Fibroblast of lung (primary cell): ENCODE measurements at regions not wholly inside any gene's neighbourhood (a gene's known extent, or its start where the extent isn't known, plus 50 kb on each side); places are given as distances from the start of the nearest gene placed in this dataset.

ENCODE experiments used
- DNase-seq, 2 donors: peaks; one replicate each; pipeline versions ENCODE4 v3.0.0 to v3.0.0-alpha.2; 2010; ENCODE audit warnings: low read depth in 2 of 2
- H2AFZ ChIP-seq: 2 replicates; pipeline ENCODE4 v1.5.1; 2012; ENCODE audit warnings: low read length, control low read depth, inconsistent platforms
- H3K27ac ChIP-seq: 2 replicates; pipeline ENCODE4 v1.5.1; 2011; ENCODE audit warnings: low read length, control low read depth; ENCODE audit not compliant: insufficient read depth
- H3K27me3 ChIP-seq: 2 replicates; pipeline ENCODE4 v1.5.1; 2011; ENCODE audit warnings: mild to moderate bottlenecking, low read length; ENCODE audit not compliant: control insufficient read depth, insufficient read depth
- H3K36me3 ChIP-seq: 2 replicates; pipeline ENCODE4 v1.5.1; 2011; ENCODE audit warnings: low read length; ENCODE audit not compliant: control insufficient read depth, insufficient read depth
- H3K4me1 ChIP-seq: 2 replicates; pipeline ENCODE4 v1.5.1; 2011; ENCODE audit warnings: low read length; ENCODE audit not compliant: control insufficient read depth, insufficient read depth; ENCODE audit errors: extremely low read depth
- H3K4me2 ChIP-seq: 2 replicates; pipeline ENCODE4 v1.5.1; 2011; ENCODE audit warnings: low read length, control low read depth; ENCODE audit not compliant: insufficient read depth; ENCODE audit errors: extremely low read depth
- H3K4me3 ChIP-seq, 4 experiments: fragments of 200-600 bp in 1 of 4; sonication (generic) in 1 of 4; replicated peaks in 1 of 4; 2 replicates each; pipeline ENCODE4 v1.5.1; 2011 to 2016; ENCODE audit warnings: low read length in 4 of 4, low read depth in 3 of 4, mild to moderate bottlenecking in 3 of 4, control low read depth in 2 of 4, inconsistent platforms in 1 of 4, mixed read lengths in 1 of 4; ENCODE audit not compliant: insufficient read depth in 1 of 4; ENCODE audit errors: control extremely low read depth in 1 of 4
- H3K79me2 ChIP-seq: 2 replicates; pipeline ENCODE4 v1.5.1; 2012; ENCODE audit warnings: mild to moderate bottlenecking, low read length, inconsistent platforms; ENCODE audit not compliant: control insufficient read depth, insufficient read depth
- H3K9ac ChIP-seq: 2 replicates; pipeline ENCODE4 v1.5.1; 2011; ENCODE audit warnings: mild to moderate bottlenecking, low read length, control low read depth; ENCODE audit not compliant: insufficient read depth
- H3K9me3 ChIP-seq: 2 replicates; pipeline ENCODE4 v1.5.1; 2012; ENCODE audit warnings: low read depth, low read length; ENCODE audit not compliant: control insufficient read depth, insufficient read depth
- H4K20me1 ChIP-seq: 2 replicates; pipeline ENCODE4 v1.5.1; 2011; ENCODE audit warnings: low read length; ENCODE audit not compliant: control insufficient read depth, insufficient read depth; ENCODE audit errors: extremely low read depth
- EZH2 ChIP-seq: IDR thresholded peaks from 2 replicates; pipeline ENCODE4 v1.5.1; 2012; ENCODE audit warnings: low read length, control low read depth, mild to moderate bottlenecking; ENCODE audit errors: missing control alignments
- TF ChIP-seq, protein P1 (sequence below), 2 donors: IDR thresholded peaks in 1 of 2; conservative IDR thresholded peaks in 1 of 2; 1 replicate in 1 of 2; 2 replicates in 1 of 2; pipeline ENCODE4 v1.5.1; 2011 to 2012; ENCODE audit warnings: low read length in 2 of 2, control low read depth in 1 of 2, inconsistent platforms in 1 of 2, low read depth in 1 of 2, mild to moderate bottlenecking in 1 of 2

DNA sequence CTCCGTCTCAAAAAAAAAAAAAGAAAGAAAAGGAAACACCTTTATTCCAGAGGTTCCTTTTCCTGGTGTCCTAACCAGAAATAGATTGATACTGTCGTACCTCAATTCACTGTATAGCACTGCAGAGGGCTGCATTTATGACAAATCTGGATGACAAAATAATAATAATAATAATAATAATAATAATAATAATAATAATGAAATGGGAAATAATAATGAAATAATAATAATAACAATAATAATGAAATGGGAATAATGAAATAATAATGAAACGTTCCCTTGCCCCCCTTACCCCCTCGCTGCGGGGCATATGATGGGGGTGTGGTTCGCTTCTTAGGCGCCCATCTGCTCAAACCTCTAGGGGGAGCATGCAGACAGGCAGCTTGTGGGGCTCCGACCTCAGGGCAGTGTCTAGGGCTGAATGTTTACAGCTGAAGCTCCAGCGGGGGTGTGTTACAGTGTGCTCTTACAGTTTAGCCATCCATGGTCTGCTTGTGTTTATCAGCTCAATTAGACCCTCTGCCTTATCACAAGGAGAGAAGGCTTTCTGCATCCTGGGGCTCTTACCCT is 1088.3 kb upstream of the SEL1L start:
- H4K20me1 ChIP-seq, result no peaks in the 10 kb centered on the region
- H3K36me3 ChIP-seq, result no peaks in the 10 kb centered on the region
- H3K9me3 ChIP-seq, result no peaks in the 10 kb centered on the region
- H3K4me3 ChIP-seq, result no peak overlapping the region
- H3K27me3 ChIP-seq, result no peaks in the 10 kb centered on the region
- DNase-seq, result no peak
- H2AFZ ChIP-seq, result no peak overlapping the region
- H3K9ac ChIP-seq, result no peak overlapping the region
- H3K4me2 ChIP-seq, result no peak overlapping the region
- H3K4me1 ChIP-seq, result no peaks in the 10 kb centered on the region
- H3K27ac ChIP-seq, result no peak overlapping the region
- H3K79me2 ChIP-seq, result no peaks in the 10 kb centered on the region
- TF ChIP-seq, protein P1, sequence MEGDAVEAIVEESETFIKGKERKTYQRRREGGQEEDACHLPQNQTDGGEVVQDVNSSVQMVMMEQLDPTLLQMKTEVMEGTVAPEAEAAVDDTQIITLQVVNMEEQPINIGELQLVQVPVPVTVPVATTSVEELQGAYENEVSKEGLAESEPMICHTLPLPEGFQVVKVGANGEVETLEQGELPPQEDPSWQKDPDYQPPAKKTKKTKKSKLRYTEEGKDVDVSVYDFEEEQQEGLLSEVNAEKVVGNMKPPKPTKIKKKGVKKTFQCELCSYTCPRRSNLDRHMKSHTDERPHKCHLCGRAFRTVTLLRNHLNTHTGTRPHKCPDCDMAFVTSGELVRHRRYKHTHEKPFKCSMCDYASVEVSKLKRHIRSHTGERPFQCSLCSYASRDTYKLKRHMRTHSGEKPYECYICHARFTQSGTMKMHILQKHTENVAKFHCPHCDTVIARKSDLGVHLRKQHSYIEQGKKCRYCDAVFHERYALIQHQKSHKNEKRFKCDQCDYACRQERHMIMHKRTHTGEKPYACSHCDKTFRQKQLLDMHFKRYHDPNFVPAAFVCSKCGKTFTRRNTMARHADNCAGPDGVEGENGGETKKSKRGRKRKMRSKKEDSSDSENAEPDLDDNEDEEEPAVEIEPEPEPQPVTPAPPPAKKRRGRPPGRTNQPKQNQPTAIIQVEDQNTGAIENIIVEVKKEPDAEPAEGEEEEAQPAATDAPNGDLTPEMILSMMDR (conservative IDR thresholded peaks at IDR 0.05 in 1 of 2, IDR thresholded peaks at IDR 0.05 in 1 of 2; ENCODE audit: low read depth in 1 of 2, low read length in 2 of 2), result no peak
- no peak for TF ChIP-seq EZH2

DNA sequence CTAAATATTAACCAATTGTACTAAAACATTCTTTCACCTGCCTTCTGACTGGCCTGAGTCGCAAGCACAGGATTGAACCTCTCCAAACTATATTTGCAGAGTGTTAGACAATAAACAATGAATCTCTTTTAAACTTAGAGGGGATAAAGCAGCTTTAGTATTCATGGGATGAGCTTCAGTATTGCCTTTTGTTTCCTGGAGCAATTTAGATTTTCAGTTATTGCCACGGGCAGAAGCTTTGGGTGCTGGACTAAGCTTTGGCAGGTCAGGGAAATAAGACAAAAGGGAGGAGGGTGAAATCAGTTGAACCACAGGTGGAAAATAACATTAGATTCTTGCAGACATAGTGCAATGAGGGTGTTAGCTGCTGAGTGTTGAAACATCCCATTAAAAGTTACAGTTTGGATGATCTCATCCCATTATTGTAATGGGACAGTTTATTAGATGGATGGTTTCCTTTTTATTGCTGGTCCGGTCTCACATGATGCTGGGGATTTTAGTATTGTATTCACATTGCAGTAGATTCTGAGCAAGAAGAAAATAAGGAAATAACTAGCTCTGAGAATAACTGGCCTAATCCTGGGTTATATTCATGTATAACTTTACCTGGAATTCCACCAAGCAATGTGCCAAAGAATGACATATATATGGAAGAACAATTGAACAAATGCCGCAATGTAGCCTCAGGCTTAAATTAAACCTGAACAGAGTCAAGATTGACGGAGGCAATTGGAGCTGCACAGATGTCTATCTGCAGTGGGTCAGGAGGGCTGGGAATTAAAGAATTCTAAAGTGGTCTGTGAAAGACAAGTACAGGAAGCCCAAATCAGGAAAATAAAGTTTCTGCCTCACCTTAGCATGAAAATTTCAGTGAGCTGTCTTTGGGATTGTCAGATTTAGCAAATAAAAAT is 1092.8 kb upstream of the SEL1L start:
- Histone ChIP-seq H3K36me3 (no peaks in the 10 kb centered on the region), H3K27me3 (no peaks in the 10 kb centered on the region), H3K9ac (no peak overlapping the region), H3K4me3 (no peak overlapping the region), H3K79me2 (no peaks in the 10 kb centered on the region), H4K20me1 (no peaks in the 10 kb centered on the region), H3K4me2 (no peak overlapping the region), H2AFZ (no peak overlapping the region), H3K4me1 (no peaks in the 10 kb centered on the region), H3K9me3 (no peaks in the 10 kb centered on the region), H3K27ac (no peak overlapping the region)
- TF ChIP-seq, protein P1 (conservative IDR thresholded peaks at IDR 0.05 in 1 of 2, IDR thresholded peaks at IDR 0.05 in 1 of 2; ENCODE audit: low read depth in 1 of 2, low read length in 2 of 2), result no peak
- no peak for DNase-seq

DNA sequence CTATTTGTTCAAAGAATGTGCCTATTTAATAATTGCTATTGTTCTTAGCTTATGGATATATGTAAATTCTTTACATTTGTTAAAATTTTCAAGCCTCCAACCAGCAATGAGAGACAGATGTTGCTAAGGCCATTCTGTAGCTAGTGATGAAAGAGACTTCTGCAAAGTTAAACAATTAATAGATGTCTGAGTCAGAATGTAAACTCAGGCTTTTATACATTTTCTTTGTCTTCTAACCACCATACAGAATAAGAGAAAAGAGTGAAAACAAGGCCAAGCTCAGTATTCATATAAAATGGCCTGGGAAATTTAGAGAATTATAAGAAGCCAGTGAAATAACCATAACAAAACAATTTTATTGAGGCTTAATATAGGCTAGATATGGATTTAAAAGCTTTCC is 1102.3 kb upstream of the SEL1L start:
- H3K9ac ChIP-seq, result no peak overlapping the region
- no peaks in the 10 kb centered on the region for H3K27me3 ChIP-seq
- no peaks in the 10 kb centered on the region for H4K20me1 ChIP-seq
- no peak for TF ChIP-seq EZH2
- H3K36me3 ChIP-seq, result no peaks in the 10 kb centered on the region
- no peak overlapping the region for H3K4me2 ChIP-seq
- no peak overlapping the region for H3K4me3 ChIP-seq
- H3K4me1 ChIP-seq, result no peaks in the 10 kb centered on the region
- H3K27ac ChIP-seq, result no peak overlapping the region
- H3K79me2 ChIP-seq, result no peaks in the 10 kb centered on the region
- no peak overlapping the region for H2AFZ ChIP-seq
- H3K9me3 ChIP-seq, result no peaks in the 10 kb centered on the region
- DNase-seq, result no peak
